HepG2 (cell line): ENCODE measurements at regions not wholly inside any gene's neighbourhood (a gene's known extent, or its start where the extent isn't known, plus 50 kb on each side); places are given as distances from the start of the nearest gene placed in this dataset.

ENCODE experiments used
- ATAC-seq: fragments of 200-7000 bp; cut with Tn5 transposase; 3 replicates; pipeline ENCODE4 v1.9.1; 2020; ENCODE audit warnings: mild to moderate bottlenecking, moderate library complexity
- BruUV-seq: library from RNA; stranded (reverse); fragments of 400-500 nt; replicated peaks from 2 replicates; lab custom pipeline; 2021; lab: Mats Ljungman, UMichigan
- CTCF ChIA-PET: fragments of 300-600 bp; formaldehyde crosslinking; extraction: SDS; loops from one replicate; lab custom pipeline; 2021; ENCODE audit warnings: low total read pairs, inconsistent platforms, low intra/inter-chr PET ratio; lab: Yijun Ruan, JAX
- POLR2A ChIA-PET: fragments of 350-600 bp; sonication (Branson Sonifier 250); formaldehyde crosslinking; loops from one replicate; lab custom pipeline; 2020; ENCODE audit warnings: antibody characterized with exemption, inconsistent platforms; lab: Yijun Ruan, JAX
- DNase-seq: peaks from one replicate; pipeline ENCODE4 v3.0.0-alpha.2; 2015; ENCODE audit warnings: low spot score
- FAIRE-seq: peaks from 3 replicates; lab custom pipeline; 2011; peaks lifted over from hg19 to GRCh38; lab: Jason Lieb, UNC
- H2AFZ ChIP-seq: one replicate; pipeline ENCODE4 v1.6.1; 2011; ENCODE audit warnings: low read length, inconsistent platforms
- H3K27ac ChIP-seq: fragments of 300-600 bp; 3 replicates; pipeline ENCODE4 v1.8.0; 2011; ENCODE audit warnings: mixed run types, mild to moderate bottlenecking, mixed read lengths, low read length, inconsistent platforms; ENCODE audit not compliant: insufficient read depth; ENCODE audit errors: extremely low read length
- H3K27me3 ChIP-seq, 2 experiments: fragments of 200-600 bp in 1 of 2; 2 replicates in 1 of 2; 3 replicates in 1 of 2; pipeline versions ENCODE4 v1.6.0 to v1.8.0; 2011; ENCODE audit warnings: low read length in 2 of 2, mild to moderate bottlenecking in 2 of 2, moderate library complexity in 2 of 2, inconsistent platforms in 1 of 2; ENCODE audit not compliant: insufficient read depth in 2 of 2, control insufficient read depth in 1 of 2
- H3K36me3 ChIP-seq, 2 experiments: fragments of 200-600 bp in 1 of 2; replicated peaks in 1 of 2; 2 replicates in 1 of 2; 3 replicates in 1 of 2; pipeline versions ENCODE4 v1.5.1 to v1.8.0; 2011; ENCODE audit warnings: low read length in 2 of 2, inconsistent platforms in 1 of 2; ENCODE audit not compliant: insufficient read depth in 2 of 2, control insufficient read depth in 1 of 2
- H3K4me1 ChIP-seq: 2 replicates; pipeline ENCODE4 v1.5.1; 2012; ENCODE audit warnings: low read length, inconsistent platforms; ENCODE audit not compliant: insufficient read depth
- H3K4me2 ChIP-seq: 2 replicates; pipeline ENCODE4 v1.6.0; 2011; ENCODE audit warnings: low read depth, low read length, inconsistent platforms
- H3K4me3 ChIP-seq, 3 experiments: fragments of 200-600 bp in 1 of 3; sonication (generic), shearing (Covaris generic) in 1 of 3; replicated peaks in 1 of 3; 2 replicates each; pipeline ENCODE4 v1.5.1; 2011 to 2016; ENCODE audit warnings: low read length in 3 of 3, inconsistent platforms in 2 of 3, low read depth in 2 of 3, mild to moderate bottlenecking in 2 of 3, control low read depth in 1 of 3, mixed read lengths in 1 of 3; ENCODE audit not compliant: insufficient read depth in 1 of 3
- H3K79me2 ChIP-seq: one replicate; pipeline ENCODE4 v1.6.1; 2011; ENCODE audit warnings: low read length, inconsistent platforms; ENCODE audit not compliant: insufficient read depth
- H3K9ac ChIP-seq: 2 replicates; pipeline ENCODE4 v1.6.0; 2011; ENCODE audit warnings: mild to moderate bottlenecking, low read depth, low read length, inconsistent platforms; ENCODE audit not compliant: insufficient read depth
- H3K9me3 ChIP-seq: 2 replicates; pipeline ENCODE4 v1.5.1; 2012; ENCODE audit warnings: mild to moderate bottlenecking, low read length
- H4K20me1 ChIP-seq: 2 replicates; pipeline ENCODE4 v1.6.0; 2011; ENCODE audit warnings: inconsistent platforms, mild to moderate bottlenecking, low read length, moderate library complexity; ENCODE audit not compliant: insufficient read depth
- BRF2 ChIP-seq: sonication (generic); formaldehyde crosslinking; IDR thresholded peaks from 2 replicates; pipeline ENCODE4 v1.8.1; 2022; ENCODE audit warnings: mild to moderate bottlenecking, missing genetic modification reagents
- HDAC2 ChIP-seq: sonication (generic); formaldehyde crosslinking; IDR thresholded peaks from 2 replicates; pipeline ENCODE4 v1.4.0; 2020; ENCODE audit warnings: missing genetic modification reagents
- NFIB ChIP-seq: sonication (generic); formaldehyde crosslinking; IDR thresholded peaks from 2 replicates; pipeline ENCODE4 v1.9.0; 2021; ENCODE audit warnings: missing genetic modification reagents, mild to moderate bottlenecking, borderline replicate concordance
- PHB2 ChIP-seq: fragments of 450-650 bp; IDR thresholded peaks from 2 replicates; pipeline ENCODE4 v1.6.1; 2018; ENCODE audit not compliant: partially characterized antibody
- PHF5A ChIP-seq: IDR thresholded peaks from one replicate; pipeline ENCODE4 v1.6.1; 2018; ENCODE audit warnings: low read depth, missing genetic modification reagents; ENCODE audit not compliant: unreplicated experiment
- TBX2 ChIP-seq: sonication (generic); formaldehyde crosslinking; IDR thresholded peaks from 2 replicates; pipeline ENCODE4 v1.5.0; 2020; ENCODE audit warnings: missing genetic modification reagents, mild to moderate bottlenecking, borderline replicate concordance
- THAP8 ChIP-seq: sonication (generic); formaldehyde crosslinking; IDR thresholded peaks from 2 replicates; pipeline ENCODE4 v1.5.1; 2020; ENCODE audit warnings: missing genetic modification reagents, mild to moderate bottlenecking, borderline replicate concordance
- ZNF253 ChIP-seq: sonication (generic); formaldehyde crosslinking; IDR thresholded peaks from 2 replicates; pipeline ENCODE4 v1.8.0; 2022; ENCODE audit warnings: mild to moderate bottlenecking, missing genetic modification reagents, borderline replicate concordance
- ZNF431 ChIP-seq: sonication (generic); formaldehyde crosslinking; IDR thresholded peaks from 2 replicates; pipeline ENCODE4 v1.9.0; 2022; ENCODE audit warnings: missing genetic modification reagents, low read depth, mild to moderate bottlenecking, borderline replicate concordance
- ZNF605 ChIP-seq: sonication (generic); formaldehyde crosslinking; IDR thresholded peaks from 2 replicates; pipeline ENCODE4 v1.8.0; 2022; ENCODE audit warnings: mild to moderate bottlenecking, missing genetic modification reagents
- ZNF607 ChIP-seq: sonication (generic); formaldehyde crosslinking; IDR thresholded peaks from 2 replicates; pipeline ENCODE4 v1.5.1; 2020; ENCODE audit warnings: missing genetic modification reagents, mild to moderate bottlenecking, borderline replicate concordance
- ZNF784 ChIP-seq: sonication (generic); formaldehyde crosslinking; IDR thresholded peaks from 2 replicates; pipeline ENCODE4 v1.5.1; 2020; ENCODE audit warnings: missing genetic modification reagents, mild to moderate bottlenecking, borderline replicate concordance
- ZZZ3 ChIP-seq: sonication (generic); formaldehyde crosslinking; IDR thresholded peaks from 2 replicates; pipeline ENCODE4 v1.4.0; 2020; ENCODE audit warnings: missing genetic modification reagents, mild to moderate bottlenecking, borderline replicate concordance
- WGBS: methylation state at CpG from one replicate; pipeline ENCODE4 v1.1.6; 2017; ENCODE audit warnings: low lambda C conversion rate; 5-methylcytosine and 5-hydroxymethylcytosine counted together
- in situ Hi-C: cut with HindIII; loops from 2 replicates; pipeline ENCODE4 v1.10.0; 2017; ENCODE audit warnings: low pct_unique_long_range_greater_than_20kb; ENCODE audit not compliant: extremely low pct_ligation_motif_present
- intact Hi-C: fragments of 100-400 bp; cut with micrococcal nuclease; formaldehyde crosslinking; loops from one replicate; pipeline ENCODE4 v1.10.0; 2022; ENCODE audit not compliant: unreplicated experiment
- TF ChIP-seq, protein P1 (sequence below): sonication (generic); formaldehyde crosslinking; conservative IDR thresholded peaks from 2 replicates; pipeline ENCODE4 v1.8.0; 2022; ENCODE audit warnings: mild to moderate bottlenecking, moderate library complexity, missing genetic modification reagents

GRCh38 chr3:164370970-164371369 is 707.3 kb downstream of the SI start (continued):
- TF ChIP-seq, protein P1, sequence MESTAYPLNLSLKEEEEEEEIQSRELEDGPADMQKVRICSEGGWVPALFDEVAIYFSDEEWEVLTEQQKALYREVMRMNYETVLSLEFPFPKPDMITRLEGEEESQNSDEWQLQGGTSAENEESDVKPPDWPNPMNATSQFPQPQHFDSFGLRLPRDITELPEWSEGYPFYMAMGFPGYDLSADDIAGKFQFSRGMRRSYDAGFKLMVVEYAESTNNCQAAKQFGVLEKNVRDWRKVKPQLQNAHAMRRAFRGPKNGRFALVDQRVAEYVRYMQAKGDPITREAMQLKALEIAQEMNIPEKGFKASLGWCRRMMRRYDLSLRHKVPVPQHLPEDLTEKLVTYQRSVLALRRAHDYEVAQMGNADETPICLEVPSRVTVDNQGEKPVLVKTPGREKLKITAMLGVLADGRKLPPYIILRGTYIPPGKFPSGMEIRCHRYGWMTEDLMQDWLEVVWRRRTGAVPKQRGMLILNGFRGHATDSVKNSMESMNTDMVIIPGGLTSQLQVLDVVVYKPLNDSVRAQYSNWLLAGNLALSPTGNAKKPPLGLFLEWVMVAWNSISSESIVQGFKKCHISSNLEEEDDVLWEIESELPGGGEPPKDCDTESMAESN (CRISPR knock-in tag): no peak
- no peak for TF ChIP-seq ZNF253
- no peak for TF ChIP-seq TBX2 (CRISPR knock-in tag)

DNA sequence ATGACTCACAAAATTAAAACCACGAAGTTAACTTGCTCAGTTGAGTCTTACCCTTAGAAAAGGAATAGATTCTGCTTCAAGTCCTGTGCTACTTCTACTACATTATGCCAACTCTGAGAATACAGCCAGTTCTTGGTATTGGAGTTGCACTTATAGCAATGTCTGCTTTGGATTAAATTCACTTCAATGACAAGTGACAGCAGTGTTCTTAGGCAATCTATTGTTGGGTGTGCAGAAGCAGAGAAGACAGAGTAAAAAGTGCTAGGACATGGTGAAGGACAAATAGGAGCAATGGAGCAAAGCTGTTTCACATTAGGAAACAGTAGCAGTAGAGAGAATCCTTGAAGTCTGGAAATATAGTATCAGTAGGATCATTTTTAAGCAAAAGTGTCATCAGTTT is 713.1 kb downstream of the SI start:
- in situ Hi-C loops: no loop called here
- Histone ChIP-seq H3K4me3 (no peak overlapping the region), H3K9me3 (no peaks in the 10 kb centered on the region), H3K27me3 (no peaks in the 10 kb centered on the region; a peak in 1 of 5 replicates), H3K79me2 (no peaks in the 10 kb centered on the region), H3K27ac (no peak overlapping the region), H3K36me3 (no peaks in the 10 kb centered on the region), H2AFZ (no peak overlapping the region), H3K4me1 (no peaks in the 10 kb centered on the region), H3K4me2 (no peak overlapping the region), H3K9ac (no peak overlapping the region), H4K20me1 (no peaks in the 10 kb centered on the region)
- no TSS peak for BruUV-seq
- POLR2A ChIA-PET: no interaction called here
- 0% methylated on average over 1 of the region's 1 CpG for WGBS
- ATAC-seq (no peak), FAIRE-seq (no peak), DNase-seq (no peak)
- intact Hi-C loops: no loop called here
- CTCF ChIA-PET: no interaction called here
- TF ChIP-seq PHF5A (CRISPR knock-in tag) (no peak), NFIB (no peak), HDAC2 (CRISPR knock-in tag) (no peak), ZZZ3 (CRISPR knock-in tag) (no peak), THAP8 (CRISPR knock-in tag) (no peak), ZNF431 (no peak), PHB2 (no peak), ZNF784 (no peak), ZNF605 (CRISPR knock-in tag) (no peak), ZNF607 (CRISPR knock-in tag) (no peak), BRF2 (CRISPR knock-in tag) (no peak)
